ENCODE measurements at regions not wholly inside any gene's neighbourhood (a gene's known extent, or its start where the extent isn't known, plus 50 kb on each side); places are given as distances from the start of the nearest gene placed in this dataset.

GRCh38 chr12:66944365-66944764 is 265.5 kb upstream of the GRIP1 start (continued):
- TF ChIP-seq ETS1 (IDR thresholded peaks at IDR 0.05) (no peak), ZNF114 (CRISPR knock-in tag; IDR thresholded peaks at IDR 0.05) (no peak), CREB1 (CRISPR knock-in tag; IDR thresholded peaks at IDR 0.05; ENCODE audit: low read depth) (no peak), CTCF (conservative IDR thresholded peaks at IDR 0.05; ENCODE audit: low read depth in 2 of 2) (no peak), JUNB (IDR thresholded peaks at IDR 0.05; ENCODE audit: unreplicated experiment) (no peak), REST (IDR thresholded peaks at IDR 0.05; ENCODE audit: unreplicated experiment) (no peak)

GRCh38 chr12:66945189-66945817 is 266.4 kb upstream of the GRIP1 start:
- H4K20me1 ChIP-seq (replicated peaks; ENCODE audit: insufficient read depth): no peaks in the 10 kb centered on the region
- no peaks in the 10 kb centered on the region for H3K9me3 Mint-ChIP-seq
- H3K4me3 Mint-ChIP-seq: no peak overlapping the region
- ATAC-seq: no peak
- H3K9me2 ChIP-seq (ENCODE audit: insufficient read depth): no peaks in the 10 kb centered on the region
- H2AFZ ChIP-seq: no peak overlapping the region
- peaks cover 26% of the 10 kb centered on the region for H3K4me1 ChIP-seq (ENCODE audit: insufficient read depth)
- no peak overlapping the region for H3K4me2 ChIP-seq
- H3K4me1 Mint-ChIP-seq: peaks cover 35% of the 10 kb centered on the region
- H3K27ac Mint-ChIP-seq: no peak overlapping the region
- H3F3A ChIP-seq (replicated peaks; ENCODE audit: low read depth): no peaks in the 10 kb centered on the region
- H3K27me3 Mint-ChIP-seq (ENCODE audit: insufficient read depth, low read depth, poor library complexity): no peaks in the 10 kb centered on the region
- H3K27ac ChIP-seq (ENCODE audit: low read depth): no peak overlapping the region
- DNase-seq (ENCODE audit: low spot score): no peak
- no peaks in the 10 kb centered on the region for H3K36me3 Mint-ChIP-seq (ENCODE audit: low read depth)
- no peak overlapping the region for H3K4me3 ChIP-seq
- no peaks in the 10 kb centered on the region for H3K79me2 ChIP-seq (replicated peaks; ENCODE audit: insufficient read depth)
- no peaks in the 10 kb centered on the region for H3K27me3 ChIP-seq (ENCODE audit: insufficient read depth)
- no peaks in the 10 kb centered on the region for H3K36me3 ChIP-seq (ENCODE audit: insufficient read depth)
- TF ChIP-seq REST (IDR thresholded peaks at IDR 0.05; ENCODE audit: unreplicated experiment) (no peak), NANOG (IDR thresholded peaks at IDR 0.05; ENCODE audit: borderline replicate concordance) (no peak), CTCF (conservative IDR thresholded peaks at IDR 0.05; ENCODE audit: low read depth in 2 of 2) (no peak), POLR2AphosphoS5 (IDR thresholded peaks at IDR 0.05; ENCODE audit: low read depth) (no peak), EZH2 (IDR thresholded peaks at IDR 0.05; ENCODE audit: low read depth, unreplicated experiment) (no peak), EZH2phosphoT487 (IDR thresholded peaks at IDR 0.05; ENCODE audit: unreplicated experiment) (no peak), ZNF331 (CRISPR knock-in tag; IDR thresholded peaks at IDR 0.05; ENCODE audit: low read depth) (no peak), STAT1 (IDR thresholded peaks at IDR 0.05; ENCODE audit: unreplicated experiment) (no peak), CREB1 (CRISPR knock-in tag; IDR thresholded peaks at IDR 0.05; ENCODE audit: low read depth) (no peak), ZNF114 (CRISPR knock-in tag; IDR thresholded peaks at IDR 0.05) (no peak), ETS1 (IDR thresholded peaks at IDR 0.05) (no peak)
